Right lobe of liver (tissue), 6 donors: ENCODE measurements at regions not wholly inside any gene's neighbourhood (a gene's known extent, or its start where the extent isn't known, plus 50 kb on each side); places are given as distances from the start of the nearest gene placed in this dataset.

Experiments used
- ATAC-seq, 4 donors: fragments of 200-7000 bp; cut with Tn5 transposase; one replicate each; pipeline ENCODE4 v1.9.1; 2020; ENCODE audit warnings: mild to moderate bottlenecking in 4 of 4, moderate library complexity in 4 of 4
- DNase-seq, 3 donors: peaks; one replicate each; pipeline ENCODE4 v3.0.0-alpha.2; 2020
- H3K27ac ChIP-seq, 3 donors: fragments of 200-600 bp; one replicate each; pipeline ENCODE4 v1.8.0; 2022
- H3K27me3 ChIP-seq, 2 donors: fragments of 200-600 bp; one replicate each; pipeline ENCODE4 v1.8.0; 2022
- H3K36me3 ChIP-seq, 4 donors: fragments of 200-600 bp; sonication (generic) in 1 of 4; one replicate each; pipeline versions ENCODE4 v1.5.1 to v1.8.0; 2017 to 2022; ENCODE audit warnings: control low read depth in 1 of 4
- H3K4me1 ChIP-seq, 4 donors: fragments of 200-600 bp; sonication (generic) in 1 of 4; one replicate each; pipeline versions ENCODE4 v1.5.1 to v1.8.0; 2017 to 2022; ENCODE audit warnings: control low read depth in 1 of 4
- H3K4me3 ChIP-seq, 3 donors: fragments of 200-600 bp; one replicate each; pipeline ENCODE4 v1.8.0; 2022
- H3K9me3 ChIP-seq, 4 donors: fragments of 200-600 bp; sonication (generic) in 1 of 4; one replicate each; pipeline versions ENCODE4 v1.5.1 to v1.8.0; 2017 to 2022; ENCODE audit warnings: control low read depth in 1 of 4
- CTCF ChIP-seq, 4 donors: fragments of 200-600 bp in 3 of 4; fragments of 450-650 bp in 1 of 4; IDR thresholded peaks; one replicate each; pipeline versions ENCODE4 v1.5.1 to v1.8.0; 2016 to 2022; ENCODE audit warnings: antibody characterized with exemption in 4 of 4, mild to moderate bottlenecking in 2 of 4
- POLR2A ChIP-seq: fragments of 450-650 bp; IDR thresholded peaks from one replicate; pipeline ENCODE4 v1.6.1; 2017; ENCODE audit warnings: antibody characterized with exemption, mild to moderate bottlenecking
- WGBS: methylation state at CpG from one replicate; pipeline ENCODE4 v1.1.6; 2018; ENCODE audit warnings: low coverage, low lambda C conversion rate; ENCODE audit not compliant: insufficient coverage; ENCODE audit errors: missing lambda C conversion rate; 5-methylcytosine and 5-hydroxymethylcytosine counted together
- intact Hi-C, 2 donors: fragments of 100-400 bp; cut with DNase I; formaldehyde crosslinking; loops; one replicate each; pipeline versions ENCODE4 v1.11.2 to v1.14.1; 2022
- donor health status: DM: no; HTN: yes; CAD: no.
- donor health status: DM: no; HTN: no; CAD: no.
- donor health status: DM: no; HTN: no; CAD: no.
- donor health status: DM: no; HTN: yes; CAD: no.
- donor health status: DM: no; HTN: yes; CAD: no.

- TF ChIP-seq POLR2A (no peak), CTCF (IDR thresholded peaks at IDR 0.05) (no peak)
- no peaks in the 10 kb centered on the region for H3K36me3 ChIP-seq
- intact Hi-C loops, result no loop called here
- WGBS, result 23% methylated on average over 2 of the region's 2 CpGs
- no peaks in the 10 kb centered on the region for H3K27me3 ChIP-seq
- no peak for ATAC-seq
- no peak overlapping the region for H3K27ac ChIP-seq
- no peaks in the 10 kb centered on the region for H3K4me1 ChIP-seq
- H3K9me3 ChIP-seq, result no peaks in the 10 kb centered on the region
- H3K4me3 ChIP-seq, result no peak overlapping the region
- no peak for DNase-seq
These were observed 284.0 kb downstream of the SQOR start for GRCh38 chr15:45918839-45919238.

GRCh38 chr15:45919806-45920205, 285.0 kb downstream of the SQOR start:
- Histone ChIP-seq H3K4me3 (no peak overlapping the region), H3K9me3 (no peaks in the 10 kb centered on the region), H3K4me1 (no peaks in the 10 kb centered on the region), H3K27me3 (no peaks in the 10 kb centered on the region), H3K27ac (no peak overlapping the region), H3K36me3 (no peaks in the 10 kb centered on the region)
- TF ChIP-seq CTCF (IDR thresholded peaks at IDR 0.05) (no peak), POLR2A (no peak)
- DNase-seq (no peak), ATAC-seq (no peak)
- 67% methylated on average over 6 of the region's 6 CpGs for WGBS
- intact Hi-C loops, result no loop called here

- intact Hi-C loops, result no loop called here
- Histone ChIP-seq H3K9me3 (no peaks in the 10 kb centered on the region), H3K27me3 (no peaks in the 10 kb centered on the region), H3K4me3 (no peak overlapping the region), H3K27ac (no peak overlapping the region), H3K4me1 (no peaks in the 10 kb centered on the region), H3K36me3 (no peaks in the 10 kb centered on the region)
- 19% methylated on average over 4 of the region's 4 CpGs for whole genome bisulfite sequencing
- ATAC-seq (no peak), DNase-seq (no peak)
- TF ChIP-seq CTCF (IDR thresholded peaks at IDR 0.05) (no peak), POLR2A (no peak)
These were observed 286.5 kb downstream of the SQOR start for GRCh38 chr15:45921376-45921775.

GRCh38 chr15:45921978-45922377, 287.1 kb downstream of the SQOR start:
- H3K27ac ChIP-seq, result no peak overlapping the region

More at GRCh38 chr15:45921978-45922377, 287.1 kb downstream of the SQOR start:
- Histone ChIP-seq H3K4me1 (no peaks in the 10 kb centered on the region), H3K36me3 (no peaks in the 10 kb centered on the region), H3K9me3 (no peaks in the 10 kb centered on the region), H3K4me3 (no peak overlapping the region), H3K27me3 (no peaks in the 10 kb centered on the region)
- TF ChIP-seq CTCF (IDR thresholded peaks at IDR 0.05) (no peak), POLR2A (no peak)
- 80% methylated on average over 1 of the region's 2 CpGs for WGBS
- ATAC-seq (no peak), DNase-seq (no peak)
- intact Hi-C loops, result no loop called here
